ENCODE measurements at regions not wholly inside any gene's neighbourhood (a gene's known extent, or its start where the extent isn't known, plus 50 kb on each side); places are given as distances from the start of the nearest gene placed in this dataset.

DNA sequence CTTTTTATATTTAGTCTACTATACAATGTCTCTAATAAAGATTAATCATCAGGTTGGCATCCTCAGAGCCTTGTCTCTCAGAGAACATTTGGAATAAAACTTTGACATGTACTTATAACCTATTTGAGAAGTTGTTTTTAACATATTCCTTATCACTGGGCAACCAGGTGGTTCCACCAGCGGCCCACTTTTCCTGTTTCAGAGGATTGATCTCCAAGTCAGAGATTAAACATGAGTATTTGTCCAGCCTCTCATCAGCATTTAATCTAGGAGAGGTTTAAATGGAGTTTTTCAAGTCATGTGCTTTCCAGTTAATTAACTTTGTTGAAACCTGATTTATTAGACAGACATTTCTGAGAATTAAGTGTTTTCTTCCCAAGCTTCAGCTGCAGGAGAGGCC lies 345.5 kb downstream of the GRXCR1 start:
- TF ChIP-seq POLR2AphosphoS5 (IDR thresholded peaks at IDR 0.05; ENCODE audit: low read depth, low read length): no peak
- TF ChIP-seq TAF1 (IDR thresholded peaks at IDR 0.05; ENCODE audit: borderline replicate concordance, low read depth, low read length): no peak
- no peak for TF ChIP-seq POLR2A (IDR thresholded peaks at IDR 0.05; ENCODE audit: low read depth, low read length)

Data from GM12892 (cell line).